ENCODE measurements at regions not wholly inside any gene's neighbourhood (a gene's known extent, or its start where the extent isn't known, plus 50 kb on each side); places are given as distances from the start of the nearest gene placed in this dataset.
"Not testable (repeated sequence)": the region's sequence is repeated elsewhere in the genome, so short reads cannot be mapped to it uniquely, and the experiment has no call there.

GRCh38 chr1:54474310-54475251, 68.4 kb upstream of the SSBP3 start:
- no peaks in the 10 kb centered on the region for H3K9me3 Mint-ChIP-seq (ENCODE audit: unreplicated experiment)
- DNase-seq (ENCODE audit: unreplicated experiment), result no peak
- no peaks in the 10 kb centered on the region for H3K36me3 Mint-ChIP-seq (ENCODE audit: insufficient read depth, unreplicated experiment)
- no peaks in the 10 kb centered on the region for H3K4me1 Mint-ChIP-seq (ENCODE audit: insufficient read depth, unreplicated experiment)
- no TSS peak for BruUV-seq (replicated peaks)
- intact Hi-C loops (cut with micrococcal nuclease), result no loop called here
- H3K27me3 Mint-ChIP-seq (ENCODE audit: insufficient read depth, unreplicated experiment), result peaks cover 25% of the 10 kb centered on the region
- no peak overlapping the region for H3K4me3 Mint-ChIP-seq (ENCODE audit: unreplicated experiment)
- no peak overlapping the region for H3K27ac Mint-ChIP-seq (ENCODE audit: low read depth, unreplicated experiment)
- CTCF ChIA-PET, result interaction anchor here (0.6 kb wide), 1 partner anchor 197 kb away, joined by 3 read pairs; no protein-coding TSS in a partner anchor
- POLR2A ChIA-PET, result interaction anchor here (0.7 kb wide), 1 partner anchor 275 kb away, joined by 3 read pairs; the partner anchor contains the start of genes CYB5RL and MRPL37
- no peak for TF ChIP-seq CTCF (IDR thresholded peaks at IDR 0.05; ENCODE audit: unreplicated experiment)

GRCh38 chr1:54471588-54471987, 65.4 kb upstream of the SSBP3 start:
- BruUV-seq (replicated peaks), result no TSS peak
- Mint-ChIP-seq H3K27ac (ENCODE audit: low read depth, unreplicated experiment) (no peak overlapping the region), H3K36me3 (ENCODE audit: insufficient read depth, unreplicated experiment) (no peaks in the 10 kb centered on the region), H3K27me3 (ENCODE audit: insufficient read depth, unreplicated experiment) (peaks cover 23% of the 10 kb centered on the region), H3K9me3 (ENCODE audit: unreplicated experiment) (no peaks in the 10 kb centered on the region), H3K4me3 (ENCODE audit: unreplicated experiment) (no peak overlapping the region), H3K4me1 (ENCODE audit: insufficient read depth, unreplicated experiment) (no peaks in the 10 kb centered on the region)
- intact Hi-C loops (cut with micrococcal nuclease), result no loop called here
- DNase-seq (ENCODE audit: unreplicated experiment), result no peak
- TF ChIP-seq CTCF (IDR thresholded peaks at IDR 0.05; ENCODE audit: unreplicated experiment), result no peak
- POLR2A ChIA-PET, result interaction anchor here (0.6 kb wide), 1 partner anchor 32 kb away, joined by 3 read pairs; no protein-coding TSS in a partner anchor
- CTCF ChIA-PET, result interaction anchor here (0.6 kb wide), 1 partner anchor 98 kb away, joined by 3 read pairs; no protein-coding TSS in a partner anchor

GRCh38 chr1:54469444-54469843, 63.2 kb upstream of the SSBP3 start:
- H3K36me3 Mint-ChIP-seq (ENCODE audit: insufficient read depth, unreplicated experiment); H3K27ac Mint-ChIP-seq (ENCODE audit: low read depth, unreplicated experiment); intact Hi-C loops (cut with micrococcal nuclease); H3K9me3 Mint-ChIP-seq (ENCODE audit: unreplicated experiment); H3K4me3 Mint-ChIP-seq (ENCODE audit: unreplicated experiment); BruUV-seq (replicated peaks); DNase-seq (ENCODE audit: unreplicated experiment); H3K4me1 Mint-ChIP-seq (ENCODE audit: insufficient read depth, unreplicated experiment): not testable (repeated sequence)
- ChIA-PET CTCF (interaction anchor here (0.5 kb wide), 1 partner anchor 357 kb away, joined by 4 read pairs; no protein-coding TSS in a partner anchor), POLR2A (interaction anchor here (0.6 kb wide), 1 partner anchor 62 kb away, joined by 3 read pairs; no protein-coding TSS in a partner anchor)
- peaks cover 11% of the 10 kb centered on the region for H3K27me3 Mint-ChIP-seq (ENCODE audit: insufficient read depth, unreplicated experiment)

GRCh38 chr1:54468288-54469084, 62.3 kb upstream of the SSBP3 start:
- H3K4me3 Mint-ChIP-seq (ENCODE audit: unreplicated experiment); H3K9me3 Mint-ChIP-seq (ENCODE audit: unreplicated experiment); H3K27ac Mint-ChIP-seq (ENCODE audit: low read depth, unreplicated experiment); H3K4me1 Mint-ChIP-seq (ENCODE audit: insufficient read depth, unreplicated experiment); BruUV-seq (replicated peaks); H3K27me3 Mint-ChIP-seq (ENCODE audit: insufficient read depth, unreplicated experiment); intact Hi-C loops (cut with micrococcal nuclease); POLR2A ChIA-PET; H3K36me3 Mint-ChIP-seq (ENCODE audit: insufficient read depth, unreplicated experiment); DNase-seq (ENCODE audit: unreplicated experiment): not testable (repeated sequence)
- CTCF ChIA-PET, result interaction anchor here (0.6 kb wide), 1 partner anchor 184 kb away, joined by 3 read pairs; no protein-coding TSS in a partner anchor

All from MCF 10A (cell line).